WTC11 (cell line): ENCODE measurements at regions not wholly inside any gene's neighbourhood (a gene's known extent, or its start where the extent isn't known, plus 50 kb on each side); places are given as distances from the start of the nearest gene placed in this dataset.

Experiments
- CREM ChIP-seq: sonication (generic); formaldehyde crosslinking; IDR thresholded peaks from 2 replicates; pipeline ENCODE4 v1.8.1; 2022; ENCODE audit warnings: mild to moderate bottlenecking, missing genetic modification reagents, moderate library complexity
- ESRRA ChIP-seq: sonication (generic); formaldehyde crosslinking; IDR thresholded peaks from 2 replicates; pipeline ENCODE4 v1.8.1; 2022; ENCODE audit warnings: mild to moderate bottlenecking, missing genetic modification reagents, borderline replicate concordance
- MLX ChIP-seq: sonication (generic); formaldehyde crosslinking; IDR thresholded peaks from 2 replicates; pipeline ENCODE4 v1.8.1; 2023; ENCODE audit warnings: mild to moderate bottlenecking, missing genetic modification reagents, moderate library complexity
- RELA ChIP-seq: sonication (generic); formaldehyde crosslinking; IDR thresholded peaks from 2 replicates; pipeline ENCODE4 v1.8.1; 2022; ENCODE audit warnings: missing genetic modification reagents, mild to moderate bottlenecking, borderline replicate concordance
- ZNF138 ChIP-seq: sonication (generic); formaldehyde crosslinking; conservative IDR thresholded peaks from 2 replicates; pipeline ENCODE4 v1.8.1; 2022; ENCODE audit warnings: mild to moderate bottlenecking, moderate library complexity, missing genetic modification reagents
- ZNF232 ChIP-seq: sonication (generic); formaldehyde crosslinking; IDR thresholded peaks from 2 replicates; pipeline ENCODE4 v1.8.0; 2022; ENCODE audit warnings: mild to moderate bottlenecking, missing genetic modification reagents
- ZNF671 ChIP-seq: fragments of 250-450 bp; sonication (Bioruptor Pico); IDR thresholded peaks from 2 replicates; pipeline ENCODE4 v1.8.0; 2021; ENCODE audit warnings: mild to moderate bottlenecking
- TF ChIP-seq, protein P1 (sequence below): fragments of 200-600 bp; IDR thresholded peaks from 2 replicates; pipeline ENCODE4 v1.8.0; 2022; ENCODE audit warnings: antibody characterized with exemption

DNA sequence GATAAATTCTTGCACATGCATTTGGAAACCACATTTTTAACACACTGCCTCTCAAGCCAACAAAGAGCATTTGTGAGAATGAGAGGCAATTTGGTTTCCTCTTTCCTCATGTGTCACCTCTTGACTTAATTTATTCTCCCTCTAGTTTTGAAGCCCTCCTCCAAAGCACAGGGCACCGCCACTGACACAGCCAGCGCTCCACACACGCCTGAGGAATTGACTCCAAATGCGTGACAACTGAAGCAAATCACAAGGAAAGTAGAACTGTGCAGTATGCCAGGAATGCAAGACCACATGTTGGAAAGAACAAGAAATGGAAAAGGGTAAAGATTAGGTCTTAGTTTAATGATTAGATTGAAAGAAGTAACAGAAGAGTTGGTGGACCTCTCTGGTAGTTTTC, 173.3 kb downstream of the LSM5 start:
- TF ChIP-seq, protein P1, sequence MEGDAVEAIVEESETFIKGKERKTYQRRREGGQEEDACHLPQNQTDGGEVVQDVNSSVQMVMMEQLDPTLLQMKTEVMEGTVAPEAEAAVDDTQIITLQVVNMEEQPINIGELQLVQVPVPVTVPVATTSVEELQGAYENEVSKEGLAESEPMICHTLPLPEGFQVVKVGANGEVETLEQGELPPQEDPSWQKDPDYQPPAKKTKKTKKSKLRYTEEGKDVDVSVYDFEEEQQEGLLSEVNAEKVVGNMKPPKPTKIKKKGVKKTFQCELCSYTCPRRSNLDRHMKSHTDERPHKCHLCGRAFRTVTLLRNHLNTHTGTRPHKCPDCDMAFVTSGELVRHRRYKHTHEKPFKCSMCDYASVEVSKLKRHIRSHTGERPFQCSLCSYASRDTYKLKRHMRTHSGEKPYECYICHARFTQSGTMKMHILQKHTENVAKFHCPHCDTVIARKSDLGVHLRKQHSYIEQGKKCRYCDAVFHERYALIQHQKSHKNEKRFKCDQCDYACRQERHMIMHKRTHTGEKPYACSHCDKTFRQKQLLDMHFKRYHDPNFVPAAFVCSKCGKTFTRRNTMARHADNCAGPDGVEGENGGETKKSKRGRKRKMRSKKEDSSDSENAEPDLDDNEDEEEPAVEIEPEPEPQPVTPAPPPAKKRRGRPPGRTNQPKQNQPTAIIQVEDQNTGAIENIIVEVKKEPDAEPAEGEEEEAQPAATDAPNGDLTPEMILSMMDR, result no peak
- TF ChIP-seq ESRRA (CRISPR knock-in tag), result no peak
- TF ChIP-seq ZNF232, result no peak
- no peak for TF ChIP-seq ZNF671 (CRISPR knock-in tag)
- no peak for TF ChIP-seq RELA (CRISPR knock-in tag)
- no peak for TF ChIP-seq MLX (CRISPR knock-in tag)
- TF ChIP-seq ZNF138 (CRISPR knock-in tag), result no peak
- no peak for TF ChIP-seq CREM (CRISPR knock-in tag)
